B cell (primary cell): ENCODE measurements at regions not wholly inside any gene's neighbourhood (a gene's known extent, or its start where the extent isn't known, plus 50 kb on each side); places are given as distances from the start of the nearest gene placed in this dataset.

ENCODE experiments used
- ATAC-seq: fragments of 200-7000 bp; cut with Tn5 transposase; one replicate; pipeline ENCODE4 v1.10.0; 2021; ENCODE audit warnings: low read depth, mild to moderate bottlenecking, moderate number of reproducible peaks, moderate library complexity
- CTCF ChIA-PET: fragments of 350-600 bp; sonication (Branson Sonifier 250); formaldehyde crosslinking; loops from one replicate; lab custom pipeline; 2021; ENCODE audit warnings: antibody characterized with exemption, inconsistent platforms; lab: Charles Lee
- POLR2A ChIA-PET: fragments of 350-600 bp; sonication (Branson Sonifier 250); formaldehyde crosslinking; loops from one replicate; lab custom pipeline; 2021; ENCODE audit warnings: antibody characterized with exemption; lab: Charles Lee
- DNase-seq: peaks from one replicate; pipeline ENCODE4 v3.0.0; 2013
- H2AFZ ChIP-seq: 2 replicates; pipeline ENCODE4 v1.6.1; 2012; ENCODE audit warnings: mild to moderate bottlenecking, low read depth, low read length; ENCODE audit not compliant: insufficient read depth, poor library complexity, severe bottlenecking
- H3K27ac ChIP-seq, 2 donors: 1 replicate in 1 of 2; 2 replicates in 1 of 2; pipeline ENCODE4 v1.5.1; 2012 to 2013; ENCODE audit warnings: low read length in 2 of 2, mild to moderate bottlenecking in 2 of 2, moderate library complexity in 1 of 2
- H3K27me3 ChIP-seq, 4 experiments: fragments of 200-600 bp in 1 of 4; sonication (generic) in 1 of 4; replicated peaks in 1 of 4; 1 replicate in 2 of 4; 2 replicates in 2 of 4; pipeline versions ENCODE4 v1.6.1 to v1.7.0; 2013 to 2016; ENCODE audit warnings: low read length in 3 of 4, mild to moderate bottlenecking in 2 of 4, mixed read lengths in 1 of 4, moderate library complexity in 1 of 4; ENCODE audit not compliant: insufficient read depth in 4 of 4, control insufficient read depth in 3 of 4; ENCODE audit errors: control extremely low read depth in 1 of 4
- H3K36me3 ChIP-seq, 2 experiments: replicated peaks in 1 of 2; 1 replicate in 1 of 2; 2 replicates in 1 of 2; pipeline versions ENCODE4 v1.6.1 to v1.7.1; 2013; ENCODE audit warnings: low read length in 1 of 2; ENCODE audit not compliant: insufficient read depth in 2 of 2, control insufficient read depth in 1 of 2; ENCODE audit errors: control extremely low read depth in 1 of 2, extremely low read depth in 1 of 2
- H3K4me1 ChIP-seq, 2 donors: fragments of 200-600 bp in 1 of 2; sonication (generic) in 1 of 2; 1 replicate in 1 of 2; 2 replicates in 1 of 2; pipeline versions ENCODE4 v1.5.1 to v1.6.1; 2013 to 2017; ENCODE audit warnings: low read length in 2 of 2; ENCODE audit not compliant: control insufficient read depth in 2 of 2, insufficient read depth in 2 of 2
- H3K4me2 ChIP-seq: replicated peaks from 2 replicates; pipeline ENCODE3; 2012; ENCODE audit warnings: mild to moderate bottlenecking, low read depth, low read length; ENCODE audit not compliant: poor library complexity, severe bottlenecking
- H3K4me3 ChIP-seq, 5 experiments: fragments of 200-600 bp in 1 of 5; sonication (generic) in 1 of 5; 1 replicate in 3 of 5; 2 replicates in 2 of 5; pipeline versions ENCODE4 v1.5.1 to v1.7.0; 2011 to 2016; ENCODE audit warnings: low read length in 4 of 5, mild to moderate bottlenecking in 4 of 5, low read depth in 2 of 5, control low read depth in 1 of 5, moderate library complexity in 1 of 5; ENCODE audit not compliant: insufficient read depth in 1 of 5; ENCODE audit errors: control extremely low read depth in 1 of 5, extremely low read depth in 1 of 5
- H3K79me2 ChIP-seq: fragments of 200-600 bp; sonication (generic); one replicate; pipeline ENCODE4 v1.6.0; 2016; ENCODE audit warnings: low read length; ENCODE audit not compliant: control insufficient read depth, insufficient read depth
- H3K9ac ChIP-seq: fragments of 200-600 bp; sonication (generic); 2 replicates; pipeline ENCODE4 v1.6.1; 2017; ENCODE audit warnings: mild to moderate bottlenecking, low read length, moderate library complexity
- H3K9me3 ChIP-seq, 3 donors: one replicate each; pipeline versions ENCODE4 v1.6.1 to v1.7.1; 2013; ENCODE audit warnings: low read length in 2 of 3; ENCODE audit not compliant: control insufficient read depth in 2 of 3, insufficient read depth in 1 of 3; ENCODE audit errors: control extremely low read depth in 1 of 3
- H4K20me1 ChIP-seq: 2 replicates; pipeline ENCODE4 v1.6.0; 2012; ENCODE audit warnings: mild to moderate bottlenecking, low read length; ENCODE audit not compliant: insufficient read depth, control insufficient read depth, poor library complexity, severe bottlenecking
- H3K27ac Mint-ChIP-seq: one replicate; pipeline ENCODE4 v1.8.0; 2021; ENCODE audit warnings: mixed read lengths
- H3K27me3 Mint-ChIP-seq: one replicate; pipeline ENCODE4 v1.8.0; 2021; ENCODE audit warnings: mixed read lengths
- H3K4me1 Mint-ChIP-seq: one replicate; pipeline ENCODE4 v1.8.0; 2021; ENCODE audit warnings: mixed read lengths
- H3K4me3 Mint-ChIP-seq: one replicate; pipeline ENCODE4 v1.8.0; 2021; ENCODE audit warnings: mixed read lengths
- H3K9me3 Mint-ChIP-seq: one replicate; pipeline ENCODE4 v1.8.0; 2022; ENCODE audit warnings: mixed read lengths; ENCODE audit not compliant: insufficient read depth
- CTCF ChIP-seq: fragments of 200-600 bp; IDR thresholded peaks from one replicate; pipeline ENCODE4 v1.8.0; 2022; ENCODE audit warnings: antibody characterized with exemption, mild to moderate bottlenecking
- EZH2 ChIP-seq: IDR thresholded peaks from 2 replicates; pipeline ENCODE4 v1.6.1; 2012; ENCODE audit warnings: borderline replicate concordance, low read depth, mild to moderate bottlenecking, moderate library complexity, low read length; ENCODE audit not compliant: insufficient read depth, poor library complexity, severe bottlenecking
- WGBS: methylation state at CpG from one replicate; pipeline ENCODE4 v1.1.5; 2013; ENCODE audit warnings: missing lambda C conversion rate; ENCODE audit not compliant: insufficient coverage; 5-methylcytosine and 5-hydroxymethylcytosine counted together
- intact Hi-C: fragments of 100-400 bp; cut with micrococcal nuclease; formaldehyde crosslinking; loops from one replicate; pipeline ENCODE4 v1.10.0; 2022

- DNase-seq, result no peak
- intact Hi-C loops, result loop anchor here (1.0 kb wide), 1 partner anchor 24 kb away; no protein-coding TSS in a partner anchor
- ChIA-PET CTCF (no interaction called here), POLR2A (no interaction called here)
- Mint-ChIP-seq H3K4me3 (no peak overlapping the region), H3K27ac (no peak overlapping the region), H3K9me3 (peaks cover 3% of the 10 kb centered on the region), H3K27me3 (peaks cover 10% of the 10 kb centered on the region), H3K4me1 (no peaks in the 10 kb centered on the region)
- H3K79me2 ChIP-seq, result no peaks in the 10 kb centered on the region
- no peak overlapping the region for H2AFZ ChIP-seq
- TF ChIP-seq CTCF (no peak), EZH2 (no peak)
- no peak overlapping the region for H3K27ac ChIP-seq
- no peak for ATAC-seq
- no peaks in the 10 kb centered on the region for H3K4me1 ChIP-seq
- no peak overlapping the region for H3K4me3 ChIP-seq
- no peaks in the 10 kb centered on the region for H3K36me3 ChIP-seq
- H3K9me3 ChIP-seq, result no peaks in the 10 kb centered on the region
- H3K9ac ChIP-seq, result no peak overlapping the region
- H4K20me1 ChIP-seq, result no peaks in the 10 kb centered on the region
- no peak overlapping the region for H3K4me2 ChIP-seq
- no peaks in the 10 kb centered on the region for H3K27me3 ChIP-seq
- WGBS, result 91% methylated on average over 6 of the region's 13 CpGs
Observed at GRCh38 chr5:6262651-6263363, 115.5 kb downstream of the MED10 start.

- ATAC-seq (no peak), DNase-seq (no peak)
- Histone ChIP-seq H3K36me3 (no peaks in the 10 kb centered on the region), H3K4me3 (no peak overlapping the region), H4K20me1 (no peaks in the 10 kb centered on the region), H3K9ac (no peak overlapping the region), H3K9me3 (no peaks in the 10 kb centered on the region), H3K4me2 (no peak overlapping the region), H3K27ac (no peak overlapping the region), H3K4me1 (no peaks in the 10 kb centered on the region), H3K27me3 (no peaks in the 10 kb centered on the region), H2AFZ (no peak overlapping the region), H3K79me2 (no peaks in the 10 kb centered on the region)
- H3K27ac Mint-ChIP-seq, result no peak overlapping the region
- intact Hi-C loops, result no loop called here
- no peak overlapping the region for H3K4me3 Mint-ChIP-seq
- peaks cover 10% of the 10 kb centered on the region for H3K27me3 Mint-ChIP-seq
- H3K4me1 Mint-ChIP-seq, result no peaks in the 10 kb centered on the region
- TF ChIP-seq CTCF (no peak), EZH2 (no peak)
- CTCF ChIA-PET, result no interaction called here
- no CpG with 5 or more reads among the region's 4 CpGs for WGBS
- peaks cover 3% of the 10 kb centered on the region for H3K9me3 Mint-ChIP-seq
- POLR2A ChIA-PET, result no interaction called here
Observed at GRCh38 chr5:6261668-6262067, 116.7 kb downstream of the MED10 start.
